ENCODE measurements at regions not wholly inside any gene's neighbourhood (a gene's known extent, or its start where the extent isn't known, plus 50 kb on each side); places are given as distances from the start of the nearest gene placed in this dataset.

DNA sequence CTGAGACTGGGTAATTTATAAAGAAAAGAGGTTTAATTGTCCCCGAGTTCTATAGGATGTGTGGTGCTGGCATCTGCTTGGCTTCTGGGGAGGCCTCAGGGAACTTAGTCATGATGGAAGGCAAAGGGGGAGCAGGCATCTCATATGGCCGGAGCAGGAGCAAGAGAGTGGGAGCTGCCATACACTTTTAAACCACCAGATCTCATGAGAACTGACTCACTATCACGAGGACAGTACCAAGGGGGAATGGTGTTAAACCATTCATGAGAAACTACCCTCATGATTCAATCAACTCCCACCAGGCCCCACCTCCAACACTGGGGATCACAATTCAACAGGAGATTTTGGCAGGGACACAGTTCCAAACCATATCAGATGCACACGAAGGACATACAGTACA lies 199.9 kb upstream of the DPP6 start:
- ChIA-PET POLR2A (no interaction called here), CTCF (no interaction called here)
- no peak for DNase-seq
- Mint-ChIP-seq H3K27ac (no peak overlapping the region), H3K9me3 (peaks cover 10% of the 10 kb centered on the region), H3K4me3 (no peak overlapping the region), H3K27me3 (no peaks in the 10 kb centered on the region), H3K4me1 (ENCODE audit: low read depth) (no peaks in the 10 kb centered on the region), H3K36me3 (ENCODE audit: low read depth) (no peaks in the 10 kb centered on the region)
- TF ChIP-seq, protein P1, sequence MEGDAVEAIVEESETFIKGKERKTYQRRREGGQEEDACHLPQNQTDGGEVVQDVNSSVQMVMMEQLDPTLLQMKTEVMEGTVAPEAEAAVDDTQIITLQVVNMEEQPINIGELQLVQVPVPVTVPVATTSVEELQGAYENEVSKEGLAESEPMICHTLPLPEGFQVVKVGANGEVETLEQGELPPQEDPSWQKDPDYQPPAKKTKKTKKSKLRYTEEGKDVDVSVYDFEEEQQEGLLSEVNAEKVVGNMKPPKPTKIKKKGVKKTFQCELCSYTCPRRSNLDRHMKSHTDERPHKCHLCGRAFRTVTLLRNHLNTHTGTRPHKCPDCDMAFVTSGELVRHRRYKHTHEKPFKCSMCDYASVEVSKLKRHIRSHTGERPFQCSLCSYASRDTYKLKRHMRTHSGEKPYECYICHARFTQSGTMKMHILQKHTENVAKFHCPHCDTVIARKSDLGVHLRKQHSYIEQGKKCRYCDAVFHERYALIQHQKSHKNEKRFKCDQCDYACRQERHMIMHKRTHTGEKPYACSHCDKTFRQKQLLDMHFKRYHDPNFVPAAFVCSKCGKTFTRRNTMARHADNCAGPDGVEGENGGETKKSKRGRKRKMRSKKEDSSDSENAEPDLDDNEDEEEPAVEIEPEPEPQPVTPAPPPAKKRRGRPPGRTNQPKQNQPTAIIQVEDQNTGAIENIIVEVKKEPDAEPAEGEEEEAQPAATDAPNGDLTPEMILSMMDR (IDR thresholded peaks at IDR 0.05) = no peak
- intact Hi-C loops (cut with micrococcal nuclease) = no loop called here
- ATAC-seq = no peak

DNA sequence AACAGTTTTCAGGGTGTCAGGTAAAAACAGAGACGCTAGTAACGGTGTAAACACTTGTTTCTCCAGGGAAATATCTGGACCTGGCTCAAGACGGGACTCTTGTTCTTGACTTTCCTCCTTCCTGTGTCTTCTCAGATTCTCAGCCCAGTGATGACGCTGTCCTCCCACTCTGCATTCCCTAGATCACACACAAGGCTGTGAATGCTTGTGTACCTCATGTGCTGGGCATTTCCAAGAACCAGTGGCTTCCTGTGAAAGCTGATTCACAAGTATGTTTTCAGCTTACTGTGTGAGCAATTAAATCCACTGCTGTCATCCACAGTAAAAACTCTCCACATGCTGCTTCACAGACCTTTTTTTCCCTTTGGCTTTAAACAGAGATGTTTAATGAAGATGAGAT lies 193.8 kb upstream of the DPP6 start:
- POLR2A ChIA-PET = no interaction called here
- ATAC-seq = no peak
- no peak overlapping the region for H3K4me3 Mint-ChIP-seq
- H3K36me3 Mint-ChIP-seq (ENCODE audit: low read depth) = no peaks in the 10 kb centered on the region
- peaks cover 8% of the 10 kb centered on the region for H3K9me3 Mint-ChIP-seq
- TF ChIP-seq, protein P1 (IDR thresholded peaks at IDR 0.05) = no peak
- intact Hi-C loops (cut with micrococcal nuclease) = no loop called here
- no peaks in the 10 kb centered on the region for H3K4me1 Mint-ChIP-seq (ENCODE audit: low read depth)
- H3K27me3 Mint-ChIP-seq = no peaks in the 10 kb centered on the region
- DNase-seq = no peak
- CTCF ChIA-PET = no interaction called here
- no peak overlapping the region for H3K27ac Mint-ChIP-seq

DNA sequence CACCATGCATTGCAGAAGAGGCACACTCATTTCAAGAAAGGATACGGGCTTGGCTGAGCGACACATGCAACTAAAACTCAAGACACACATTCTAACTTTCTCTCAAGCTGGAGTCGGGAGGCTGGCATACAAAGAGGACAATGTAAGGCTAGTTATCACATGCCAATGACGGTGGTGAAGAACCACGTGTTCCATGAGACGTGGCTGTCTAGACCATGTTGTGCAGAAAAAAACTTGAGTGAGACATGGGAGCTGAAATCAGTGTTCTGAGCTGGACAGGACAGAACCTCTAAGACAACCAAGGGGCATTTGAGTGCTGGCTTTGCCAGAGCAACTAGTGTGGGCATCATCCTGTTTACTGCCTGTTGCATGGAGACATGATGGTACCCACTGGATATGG lies 193.0 kb upstream of the DPP6 start:
- ATAC-seq (no peak), DNase-seq (no peak)
- no peaks in the 10 kb centered on the region for H3K27me3 Mint-ChIP-seq
- TF ChIP-seq, protein P1 (IDR thresholded peaks at IDR 0.05) = no peak
- no peaks in the 10 kb centered on the region for H3K4me1 Mint-ChIP-seq (ENCODE audit: low read depth)
- peaks cover 15% of the 10 kb centered on the region for H3K9me3 Mint-ChIP-seq
- CTCF ChIA-PET = no interaction called here
- H3K27ac Mint-ChIP-seq = no peak overlapping the region
- no peaks in the 10 kb centered on the region for H3K36me3 Mint-ChIP-seq (ENCODE audit: low read depth)
- POLR2A ChIA-PET = no interaction called here
- intact Hi-C loops (cut with micrococcal nuclease) = no loop called here
- no peak overlapping the region for H3K4me3 Mint-ChIP-seq

GRCh38 chr7:153886506-153887441 lies 165.4 kb upstream of the DPP6 start:
- Mint-ChIP-seq H3K9me3 (peaks cover 10% of the 10 kb centered on the region), H3K4me3 (no peak overlapping the region), H3K36me3 (ENCODE audit: low read depth) (peaks cover 3% of the 10 kb centered on the region), H3K27me3 (peaks cover 23% of the 10 kb centered on the region), H3K4me1 (ENCODE audit: low read depth) (no peaks in the 10 kb centered on the region), H3K27ac (no peak overlapping the region)
- TF ChIP-seq, protein P1 (IDR thresholded peaks at IDR 0.05) = no peak
- intact Hi-C loops (cut with micrococcal nuclease) = no loop called here
- CTCF ChIA-PET = no interaction called here
- POLR2A ChIA-PET = no interaction called here
- ATAC-seq (no peak), DNase-seq (no peak)

- POLR2A ChIA-PET = no interaction called here
- Mint-ChIP-seq H3K4me1 (ENCODE audit: low read depth) (no peaks in the 10 kb centered on the region), H3K4me3 (no peak overlapping the region), H3K9me3 (peaks cover 8% of the 10 kb centered on the region), H3K27ac (no peak overlapping the region), H3K36me3 (ENCODE audit: low read depth) (peaks cover 3% of the 10 kb centered on the region), H3K27me3 (peaks cover 23% of the 10 kb centered on the region)
- TF ChIP-seq, protein P1 (IDR thresholded peaks at IDR 0.05) = no peak
- CTCF ChIA-PET = no interaction called here
- DNase-seq (no peak), ATAC-seq (no peak)
- intact Hi-C loops (cut with micrococcal nuclease) = no loop called here
These were observed 164.2 kb upstream of the DPP6 start for GRCh38 chr7:153887749-153888569.

Data from activated CD8-positive, alpha-beta T cell treated with anti-CD3 and anti-CD28 coated beads for 36 hours (primary cell).